GM12875 (cell line): ENCODE measurements at regions not wholly inside any gene's neighbourhood (a gene's known extent, or its start where the extent isn't known, plus 50 kb on each side); places are given as distances from the start of the nearest gene placed in this dataset.
"Not testable (repeated sequence)": the region's sequence is repeated elsewhere in the genome, so short reads cannot be mapped to it uniquely, and the experiment has no call there.

Source experiments
- H3K4me3 ChIP-seq: one replicate; pipeline ENCODE4 v1.5.1; 2011; ENCODE audit warnings: low read depth, low read length, control low read depth
- TF ChIP-seq, protein P1 (sequence below): IDR thresholded peaks from 2 replicates; pipeline ENCODE4 v1.5.1; 2011; ENCODE audit warnings: low read depth, mild to moderate bottlenecking, control low read depth, inconsistent platforms, low read length, moderate library complexity, borderline replicate concordance; ENCODE audit not compliant: insufficient read depth

DNA sequence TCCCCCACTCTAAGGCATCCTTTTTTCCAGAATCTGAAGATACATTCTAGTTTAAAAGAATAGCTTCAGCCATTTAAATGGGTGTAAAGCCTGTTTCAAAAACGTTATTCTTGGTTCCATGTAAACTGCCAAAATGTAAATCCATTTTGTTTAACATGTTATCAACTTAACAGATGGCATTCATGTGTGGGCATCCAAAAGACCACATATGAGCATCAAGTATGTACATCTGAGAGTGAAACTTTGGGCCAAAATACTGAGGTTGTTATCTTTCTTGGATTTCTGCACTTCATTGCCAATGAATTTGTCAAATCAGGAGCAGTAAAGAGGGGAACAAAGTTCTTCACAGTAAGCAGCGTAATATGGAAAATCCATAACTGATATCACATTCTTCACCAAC is 395.4 kb downstream of the ZNF804A start:
- H3K4me3 ChIP-seq: no peak overlapping the region
- TF ChIP-seq, protein P1, sequence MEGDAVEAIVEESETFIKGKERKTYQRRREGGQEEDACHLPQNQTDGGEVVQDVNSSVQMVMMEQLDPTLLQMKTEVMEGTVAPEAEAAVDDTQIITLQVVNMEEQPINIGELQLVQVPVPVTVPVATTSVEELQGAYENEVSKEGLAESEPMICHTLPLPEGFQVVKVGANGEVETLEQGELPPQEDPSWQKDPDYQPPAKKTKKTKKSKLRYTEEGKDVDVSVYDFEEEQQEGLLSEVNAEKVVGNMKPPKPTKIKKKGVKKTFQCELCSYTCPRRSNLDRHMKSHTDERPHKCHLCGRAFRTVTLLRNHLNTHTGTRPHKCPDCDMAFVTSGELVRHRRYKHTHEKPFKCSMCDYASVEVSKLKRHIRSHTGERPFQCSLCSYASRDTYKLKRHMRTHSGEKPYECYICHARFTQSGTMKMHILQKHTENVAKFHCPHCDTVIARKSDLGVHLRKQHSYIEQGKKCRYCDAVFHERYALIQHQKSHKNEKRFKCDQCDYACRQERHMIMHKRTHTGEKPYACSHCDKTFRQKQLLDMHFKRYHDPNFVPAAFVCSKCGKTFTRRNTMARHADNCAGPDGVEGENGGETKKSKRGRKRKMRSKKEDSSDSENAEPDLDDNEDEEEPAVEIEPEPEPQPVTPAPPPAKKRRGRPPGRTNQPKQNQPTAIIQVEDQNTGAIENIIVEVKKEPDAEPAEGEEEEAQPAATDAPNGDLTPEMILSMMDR: no peak

DNA sequence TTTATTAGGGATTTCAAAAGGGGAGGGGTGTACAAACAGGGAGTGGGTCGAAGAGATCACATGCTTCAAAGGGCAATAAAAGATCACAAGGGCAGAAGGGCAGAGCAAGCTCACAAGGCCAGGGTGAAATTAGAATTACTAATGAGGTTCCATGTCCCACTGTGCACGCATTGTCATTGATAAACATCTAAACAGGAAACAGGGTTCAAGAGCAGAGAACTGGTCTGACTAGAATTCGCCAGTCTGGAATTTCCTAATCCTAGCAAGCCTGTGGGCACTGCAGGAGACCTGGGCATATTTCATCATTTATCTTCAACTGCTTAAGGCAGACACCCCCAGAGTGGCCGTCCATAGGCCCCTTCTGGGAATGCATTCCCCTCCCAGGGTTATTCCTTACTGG is 408.2 kb downstream of the ZNF804A start:
- H3K4me3 ChIP-seq: no peak overlapping the region
- TF ChIP-seq, protein P1: no peak

DNA sequence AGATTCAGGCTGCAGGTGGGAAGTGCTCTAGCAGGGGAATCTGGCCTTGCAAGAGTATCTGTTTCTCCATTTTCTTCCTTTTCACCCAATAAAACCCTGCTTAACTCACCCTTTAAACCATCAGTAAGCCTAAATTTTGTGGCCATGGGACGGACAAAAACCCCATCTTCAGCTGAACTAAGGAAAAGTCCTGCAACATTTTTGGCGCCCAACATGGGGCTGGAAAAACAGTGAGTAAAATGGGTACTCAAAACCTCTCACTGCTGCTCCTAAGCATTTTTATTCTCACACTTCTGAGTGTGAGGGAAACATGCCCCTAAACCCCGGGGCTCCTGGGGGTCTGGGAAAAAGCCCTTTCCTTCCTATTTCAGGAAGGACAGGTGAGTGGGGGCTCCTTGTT is 414.3 kb downstream of the ZNF804A start:
- no peak overlapping the region for H3K4me3 ChIP-seq
- TF ChIP-seq, protein P1: no peak

DNA sequence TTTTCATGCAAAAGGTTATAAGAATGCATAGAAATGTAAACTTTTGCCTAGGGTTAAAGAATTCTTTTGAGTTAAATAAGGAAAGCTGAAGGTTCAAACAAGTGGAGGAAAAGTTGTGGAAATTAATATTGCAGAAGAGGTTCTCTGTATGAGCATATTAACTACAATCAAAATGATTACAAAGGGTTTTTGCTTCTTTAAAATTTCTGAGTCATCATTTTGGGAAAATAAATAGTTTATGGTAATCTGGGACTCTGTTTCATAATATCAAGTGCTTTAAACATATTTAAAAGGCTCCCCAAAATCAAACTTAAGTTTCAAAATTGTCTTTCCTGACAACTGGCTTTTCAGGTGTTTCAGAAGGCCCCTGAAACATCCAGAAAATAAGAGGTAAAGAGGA is 415.7 kb downstream of the ZNF804A start:
- TF ChIP-seq, protein P1: no peak
- no peak overlapping the region for H3K4me3 ChIP-seq

DNA sequence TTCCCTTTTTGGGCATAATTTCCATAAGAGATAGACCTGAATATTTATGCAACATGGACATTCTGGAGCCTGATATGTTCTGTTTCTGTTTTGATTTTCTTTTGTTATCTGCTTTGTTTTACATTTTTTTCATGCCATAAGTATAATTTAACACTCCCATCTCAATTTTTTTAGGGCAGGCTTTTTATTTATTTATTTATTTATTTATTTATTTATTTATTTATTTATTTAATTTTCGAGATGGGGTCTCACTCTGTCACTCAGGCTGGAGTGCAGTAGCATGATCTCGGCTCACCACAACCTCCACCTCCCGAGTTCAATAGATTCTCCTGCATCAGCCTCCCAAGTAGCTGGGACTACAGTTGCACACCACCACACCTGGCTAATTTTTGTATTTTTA is 427.6 kb downstream of the ZNF804A start:
- not testable (repeated sequence) for H3K4me3 ChIP-seq

DNA sequence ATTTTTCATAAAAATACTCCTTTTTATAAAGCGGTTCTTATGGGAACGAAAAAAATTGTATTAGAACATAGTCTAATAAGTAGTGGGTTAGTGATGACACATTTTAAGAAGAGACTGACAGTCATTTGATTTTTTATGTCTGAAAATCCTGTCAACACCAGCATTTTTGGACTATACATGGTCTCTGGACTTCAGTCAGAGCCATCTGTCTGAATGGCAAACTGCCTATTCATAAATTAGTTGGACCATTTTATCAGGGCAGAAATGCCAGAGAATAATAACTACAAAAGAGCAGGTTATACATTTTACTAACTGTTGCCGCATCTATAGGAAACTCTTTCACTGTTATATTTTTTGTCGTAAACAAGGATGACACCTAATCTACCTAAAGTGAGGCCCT is 437.6 kb downstream of the ZNF804A start:
- TF ChIP-seq, protein P1: no peak
- no peak overlapping the region for H3K4me3 ChIP-seq

DNA sequence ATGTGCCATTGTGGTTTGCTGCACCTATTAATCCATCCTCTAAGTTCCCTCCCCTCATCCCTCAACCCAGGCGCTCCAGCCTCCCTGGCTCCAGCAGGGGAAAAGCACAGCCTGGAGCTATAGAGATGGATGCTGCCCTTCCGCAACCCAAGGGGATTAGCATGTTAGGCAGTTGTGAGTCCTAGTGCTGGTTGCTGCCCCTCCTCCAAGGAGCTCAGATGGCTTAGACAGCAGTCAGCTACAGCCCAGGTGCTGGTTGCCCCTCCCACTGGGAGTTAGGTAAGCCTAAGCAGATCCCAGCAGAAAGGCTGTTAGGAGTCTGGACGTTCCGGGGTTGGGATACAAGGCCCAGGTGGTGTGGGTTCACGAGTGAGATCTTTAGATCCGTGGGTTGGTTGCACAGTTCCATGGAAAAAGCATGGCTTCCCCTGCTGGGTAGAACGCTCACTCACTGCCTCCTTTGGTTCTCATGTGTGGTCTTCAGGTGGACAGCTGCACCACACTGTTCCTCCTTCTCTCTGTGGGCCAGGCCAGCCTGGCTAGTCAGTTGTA is 446.1 kb downstream of the ZNF804A start:
- H3K4me3 ChIP-seq: no peak overlapping the region
- TF ChIP-seq, protein P1: no peak

DNA sequence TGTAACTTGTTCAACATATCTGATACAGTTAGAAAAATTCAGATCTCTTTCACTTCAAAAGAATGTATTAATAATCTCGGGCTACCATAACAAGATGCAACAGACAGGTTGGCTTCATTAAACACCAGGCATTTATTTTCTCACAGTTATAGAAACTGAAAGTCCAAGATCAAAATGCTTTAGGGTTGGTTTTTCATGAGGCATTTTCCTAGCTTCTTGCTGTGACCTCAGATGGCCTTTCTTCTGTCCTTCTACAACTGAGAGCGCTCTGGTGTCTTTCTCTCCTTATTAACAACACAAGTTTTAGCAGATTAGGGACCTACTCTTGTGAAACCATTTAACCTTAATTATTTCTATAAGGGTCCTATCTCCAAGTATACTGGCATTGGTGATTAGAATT is 452.5 kb downstream of the ZNF804A start:
- TF ChIP-seq, protein P1: no peak
- no peak overlapping the region for H3K4me3 ChIP-seq
